Keratinocyte (primary cell): ENCODE measurements at regions not wholly inside any gene's neighbourhood (a gene's known extent, or its start where the extent isn't known, plus 50 kb on each side); places are given as distances from the start of the nearest gene placed in this dataset.

Source experiments
- DNase-seq: peaks from one replicate; pipeline ENCODE4 v3.0.0-alpha.2; 2011; ENCODE audit warnings: low read depth, missing footprints, low spot score
- FAIRE-seq: peaks from 2 replicates; lab custom pipeline; 2011; peaks lifted over from hg19 to GRCh38; lab: Jason Lieb, UNC
- H2AFZ ChIP-seq: 2 replicates; pipeline ENCODE4 v1.6.0; 2012; ENCODE audit warnings: low read length, control low read depth, inconsistent platforms; ENCODE audit not compliant: control insufficient read depth
- H3K27ac ChIP-seq: 2 replicates; pipeline ENCODE4 v1.5.1; 2011; ENCODE audit warnings: low read length; ENCODE audit not compliant: control insufficient read depth, insufficient read depth
- H3K27me3 ChIP-seq: 3 replicates; pipeline ENCODE4 v1.6.0; 2011; ENCODE audit warnings: low read length; ENCODE audit not compliant: control insufficient read depth, insufficient read depth; ENCODE audit errors: extremely low read depth
- H3K36me3 ChIP-seq, 2 experiments: 2 replicates in 1 of 2; 3 replicates in 1 of 2; pipeline ENCODE4 v1.5.1; 2011; ENCODE audit warnings: low read length in 2 of 2, mild to moderate bottlenecking in 1 of 2; ENCODE audit not compliant: control insufficient read depth in 2 of 2, insufficient read depth in 2 of 2; ENCODE audit errors: extremely low read depth in 1 of 2
- H3K4me1 ChIP-seq: 3 replicates; pipeline ENCODE4 v1.5.1; 2011; ENCODE audit warnings: low read length; ENCODE audit not compliant: control insufficient read depth, insufficient read depth; ENCODE audit errors: extremely low read depth
- H3K4me2 ChIP-seq: 3 replicates; pipeline ENCODE4 v1.6.0; 2011; ENCODE audit warnings: low read depth, low read length; ENCODE audit not compliant: control insufficient read depth, insufficient read depth; ENCODE audit errors: extremely low read depth
- H3K4me3 ChIP-seq, 3 experiments: fragments of 200-600 bp in 1 of 3; sonication (generic) in 1 of 3; 2 replicates in 2 of 3; 3 replicates in 1 of 3; pipeline ENCODE4 v1.5.1; 2011 to 2016; ENCODE audit warnings: low read length in 3 of 3, mild to moderate bottlenecking in 3 of 3, control low read depth in 2 of 3, inconsistent platforms in 1 of 3, low read depth in 1 of 3, mixed read lengths in 1 of 3, mixed run types in 1 of 3, moderate library complexity in 1 of 3; ENCODE audit not compliant: control insufficient read depth in 2 of 3, insufficient read depth in 2 of 3; ENCODE audit errors: extremely low read depth in 1 of 3
- H3K79me2 ChIP-seq: 2 replicates; pipeline ENCODE4 v1.6.0; 2012; ENCODE audit warnings: low read length; ENCODE audit not compliant: control insufficient read depth, insufficient read depth
- H3K9ac ChIP-seq: 3 replicates; pipeline ENCODE4 v1.6.0; 2011; ENCODE audit warnings: low read length; ENCODE audit not compliant: control insufficient read depth, insufficient read depth; ENCODE audit errors: extremely low read depth
- H3K9me1 ChIP-seq: 3 replicates; pipeline ENCODE4 v1.6.0; 2011; ENCODE audit warnings: low read length; ENCODE audit not compliant: control insufficient read depth, insufficient read depth; ENCODE audit errors: extremely low read depth
- H3K9me3 ChIP-seq: 2 replicates; pipeline ENCODE4 v1.5.1; 2012; ENCODE audit warnings: low read depth, low read length; ENCODE audit not compliant: control insufficient read depth
- H4K20me1 ChIP-seq: 3 replicates; pipeline ENCODE4 v1.6.0; 2011; ENCODE audit warnings: low read length; ENCODE audit not compliant: control insufficient read depth, insufficient read depth; ENCODE audit errors: extremely low read depth
- EZH2 ChIP-seq: IDR thresholded peaks from one replicate; pipeline ENCODE4 v1.6.1; 2012; ENCODE audit warnings: inconsistent platforms, mild to moderate bottlenecking, low read length, moderate library complexity
- dilution Hi-C: fragments of 300-500 bp; cut with MboI; formaldehyde crosslinking; loops from one replicate; pipeline ENCODE4 v1.7.0; 2020; ENCODE audit warnings: low sequenced_read_pairs; ENCODE audit not compliant: extremely low pct_ligation_motif_present
- TF ChIP-seq, protein P1 (sequence below), 3 experiments: IDR thresholded peaks in 1 of 3; conservative IDR thresholded peaks in 1 of 3; optimal IDR thresholded peaks in 1 of 3; 2 replicates in 2 of 3; 3 replicates in 1 of 3; pipeline versions ENCODE3 to v1.5.1; 2011; ENCODE audit warnings: low read length in 3 of 3, mild to moderate bottlenecking in 3 of 3, moderate library complexity in 2 of 3, control low read depth in 1 of 3, inconsistent platforms in 1 of 3; ENCODE audit not compliant: insufficient read depth in 2 of 3; ENCODE audit errors: extremely low read depth in 1 of 3

- no peaks in the 10 kb centered on the region for H4K20me1 ChIP-seq
- H3K4me2 ChIP-seq, result no peak overlapping the region
- no peaks in the 10 kb centered on the region for H3K27me3 ChIP-seq
- H3K4me1 ChIP-seq, result no peaks in the 10 kb centered on the region
- no peak overlapping the region for H3K9ac ChIP-seq
- TF ChIP-seq, protein P1, sequence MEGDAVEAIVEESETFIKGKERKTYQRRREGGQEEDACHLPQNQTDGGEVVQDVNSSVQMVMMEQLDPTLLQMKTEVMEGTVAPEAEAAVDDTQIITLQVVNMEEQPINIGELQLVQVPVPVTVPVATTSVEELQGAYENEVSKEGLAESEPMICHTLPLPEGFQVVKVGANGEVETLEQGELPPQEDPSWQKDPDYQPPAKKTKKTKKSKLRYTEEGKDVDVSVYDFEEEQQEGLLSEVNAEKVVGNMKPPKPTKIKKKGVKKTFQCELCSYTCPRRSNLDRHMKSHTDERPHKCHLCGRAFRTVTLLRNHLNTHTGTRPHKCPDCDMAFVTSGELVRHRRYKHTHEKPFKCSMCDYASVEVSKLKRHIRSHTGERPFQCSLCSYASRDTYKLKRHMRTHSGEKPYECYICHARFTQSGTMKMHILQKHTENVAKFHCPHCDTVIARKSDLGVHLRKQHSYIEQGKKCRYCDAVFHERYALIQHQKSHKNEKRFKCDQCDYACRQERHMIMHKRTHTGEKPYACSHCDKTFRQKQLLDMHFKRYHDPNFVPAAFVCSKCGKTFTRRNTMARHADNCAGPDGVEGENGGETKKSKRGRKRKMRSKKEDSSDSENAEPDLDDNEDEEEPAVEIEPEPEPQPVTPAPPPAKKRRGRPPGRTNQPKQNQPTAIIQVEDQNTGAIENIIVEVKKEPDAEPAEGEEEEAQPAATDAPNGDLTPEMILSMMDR (optimal IDR thresholded peaks at IDR 0.05 in 1 of 3, IDR thresholded peaks at IDR 0.05 in 1 of 3, conservative IDR thresholded peaks at IDR 0.05 in 1 of 3; ENCODE audit: extremely low read depth in 1 of 3, insufficient read depth in 2 of 3, low read length in 3 of 3), result no peak
- TF ChIP-seq EZH2, result no peak
- H2AFZ ChIP-seq, result no peak overlapping the region
- no peak for DNase-seq
- FAIRE-seq, result no peak
- H3K79me2 ChIP-seq, result no peaks in the 10 kb centered on the region
- no peaks in the 10 kb centered on the region for H3K9me1 ChIP-seq
- H3K4me3 ChIP-seq, result no peak overlapping the region
- H3K9me3 ChIP-seq, result no peaks in the 10 kb centered on the region
- H3K36me3 ChIP-seq, result no peaks in the 10 kb centered on the region
- H3K27ac ChIP-seq, result no peak overlapping the region
- dilution Hi-C loops, result no loop called here
Measured at GRCh38 chr2:226466589-226466988, 333.0 kb downstream of the IRS1 start.

GRCh38 chr2:226466124-226466523 is 333.5 kb downstream of the IRS1 start:
- dilution Hi-C loops, result no loop called here
- no peak for FAIRE-seq

More at GRCh38 chr2:226466124-226466523, 333.5 kb downstream of the IRS1 start:
- H3K27me3 ChIP-seq, result no peaks in the 10 kb centered on the region
- H3K9me3 ChIP-seq, result no peaks in the 10 kb centered on the region
- H3K36me3 ChIP-seq, result no peaks in the 10 kb centered on the region
- no peaks in the 10 kb centered on the region for H3K4me1 ChIP-seq
- no peak overlapping the region for H3K4me2 ChIP-seq
- no peaks in the 10 kb centered on the region for H4K20me1 ChIP-seq
- no peak overlapping the region for H3K9ac ChIP-seq
- no peak overlapping the region for H3K4me3 ChIP-seq
- TF ChIP-seq EZH2, result no peak
- TF ChIP-seq, protein P1 (optimal IDR thresholded peaks at IDR 0.05 in 1 of 3, IDR thresholded peaks at IDR 0.05 in 1 of 3, conservative IDR thresholded peaks at IDR 0.05 in 1 of 3; ENCODE audit: extremely low read depth in 1 of 3, insufficient read depth in 2 of 3, low read length in 3 of 3), result no peak
- H2AFZ ChIP-seq, result no peak overlapping the region
- DNase-seq, result no peak
- no peaks in the 10 kb centered on the region for H3K79me2 ChIP-seq
- H3K9me1 ChIP-seq, result no peaks in the 10 kb centered on the region
- H3K27ac ChIP-seq, result no peak overlapping the region
